ENCODE measurements at regions not wholly inside any gene's neighbourhood (a gene's known extent, or its start where the extent isn't known, plus 50 kb on each side); places are given as distances from the start of the nearest gene placed in this dataset.

GRCh38 chr11:15757048-15757698 lies 599.2 kb downstream of the SOX6 start (continued):
- no peak for TF ChIP-seq ZNF644 (CRISPR knock-in tag; IDR thresholded peaks at IDR 0.05; ENCODE audit: low read depth)
- TF ChIP-seq, protein P1, sequence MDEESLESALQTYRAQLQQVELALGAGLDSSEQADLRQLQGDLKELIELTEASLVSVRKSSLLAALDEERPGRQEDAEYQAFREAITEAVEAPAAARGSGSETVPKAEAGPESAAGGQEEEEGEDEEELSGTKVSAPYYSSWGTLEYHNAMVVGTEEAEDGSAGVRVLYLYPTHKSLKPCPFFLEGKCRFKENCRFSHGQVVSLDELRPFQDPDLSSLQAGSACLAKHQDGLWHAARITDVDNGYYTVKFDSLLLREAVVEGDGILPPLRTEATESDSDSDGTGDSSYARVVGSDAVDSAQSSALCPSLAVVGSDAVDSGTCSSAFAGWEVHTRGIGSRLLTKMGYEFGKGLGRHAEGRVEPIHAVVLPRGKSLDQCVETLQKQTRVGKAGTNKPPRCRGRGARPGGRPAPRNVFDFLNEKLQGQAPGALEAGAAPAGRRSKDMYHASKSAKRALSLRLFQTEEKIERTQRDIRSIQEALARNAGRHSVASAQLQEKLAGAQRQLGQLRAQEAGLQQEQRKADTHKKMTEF (CRISPR knock-in tag; IDR thresholded peaks at IDR 0.05) = no peak
- TF ChIP-seq ZNF263 (CRISPR knock-in tag; IDR thresholded peaks at IDR 0.05) = no peak
- TF ChIP-seq, protein P2, sequence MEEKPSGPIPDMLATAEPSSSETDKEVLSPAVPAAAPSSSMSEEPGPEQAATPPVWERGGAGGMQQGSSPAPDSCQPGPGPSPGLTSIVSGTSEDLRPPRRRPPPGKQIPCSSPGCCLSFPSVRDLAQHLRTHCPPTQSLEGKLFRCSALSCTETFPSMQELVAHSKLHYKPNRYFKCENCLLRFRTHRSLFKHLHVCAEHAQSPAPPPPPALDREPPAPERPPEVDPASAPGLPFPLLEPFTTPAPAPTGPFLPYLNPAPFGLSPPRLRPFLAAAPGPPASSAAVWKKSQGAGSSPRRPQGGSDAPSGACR (CRISPR knock-in tag; IDR thresholded peaks at IDR 0.05) = no peak
- TF ChIP-seq MBNL3 (CRISPR knock-in tag; conservative IDR thresholded peaks at IDR 0.05) = no peak
- TF ChIP-seq, protein P3, sequence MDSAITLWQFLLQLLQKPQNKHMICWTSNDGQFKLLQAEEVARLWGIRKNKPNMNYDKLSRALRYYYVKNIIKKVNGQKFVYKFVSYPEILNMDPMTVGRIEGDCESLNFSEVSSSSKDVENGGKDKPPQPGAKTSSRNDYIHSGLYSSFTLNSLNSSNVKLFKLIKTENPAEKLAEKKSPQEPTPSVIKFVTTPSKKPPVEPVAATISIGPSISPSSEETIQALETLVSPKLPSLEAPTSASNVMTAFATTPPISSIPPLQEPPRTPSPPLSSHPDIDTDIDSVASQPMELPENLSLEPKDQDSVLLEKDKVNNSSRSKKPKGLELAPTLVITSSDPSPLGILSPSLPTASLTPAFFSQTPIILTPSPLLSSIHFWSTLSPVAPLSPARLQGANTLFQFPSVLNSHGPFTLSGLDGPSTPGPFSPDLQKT (CRISPR knock-in tag; IDR thresholded peaks at IDR 0.05; ENCODE audit: borderline replicate concordance) = no peak
- TF ChIP-seq ZNF34 (CRISPR knock-in tag; IDR thresholded peaks at IDR 0.05; ENCODE audit: borderline replicate concordance) = no peak
- no peak for TF ChIP-seq KAT7 (CRISPR knock-in tag; IDR thresholded peaks at IDR 0.05; ENCODE audit: borderline replicate concordance)

DNA sequence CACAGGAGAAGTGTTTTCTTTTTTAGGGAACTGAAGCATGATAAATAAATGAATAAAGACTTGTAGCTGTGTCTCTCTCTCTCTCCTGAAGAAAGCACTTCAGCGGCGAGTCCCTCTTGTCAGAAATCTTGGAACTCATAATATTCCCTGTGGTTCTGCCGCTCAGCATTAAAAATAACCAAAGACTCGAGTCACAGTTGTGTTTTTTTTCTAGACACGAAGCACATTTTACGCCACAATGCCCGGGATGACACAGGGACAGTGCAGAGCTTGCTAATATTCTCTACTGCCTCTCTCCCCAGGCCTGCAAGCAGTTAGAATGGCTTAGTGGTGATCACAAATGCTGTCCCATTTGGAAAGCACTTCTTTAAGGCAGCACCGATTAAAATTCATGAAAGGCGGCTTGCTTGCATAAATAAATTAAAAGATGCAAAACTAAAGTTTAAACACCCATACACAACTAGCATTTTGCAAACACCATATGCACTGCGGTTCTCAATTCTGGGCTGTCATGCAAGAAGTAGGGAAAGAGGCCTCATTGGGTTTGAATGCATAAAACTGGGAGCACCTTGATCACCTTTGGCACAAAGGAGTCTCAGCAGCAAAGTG lies 597.4 kb downstream of the SOX6 start:
- Histone ChIP-seq H2AFZ (ENCODE audit: low read length) (no peak overlapping the region), H3K27me3 (ENCODE audit: control insufficient read depth in 1 of 2, insufficient read depth in 2 of 2, low read length in 2 of 2) (no peaks in the 10 kb centered on the region), H4K20me1 (ENCODE audit: insufficient read depth, low read length) (no peaks in the 10 kb centered on the region), H3K4me3 (replicated peaks in 1 of 3; ENCODE audit: insufficient read depth in 1 of 3, low read depth in 2 of 3, low read length in 3 of 3) (no peak overlapping the region), H3K36me3 (replicated peaks in 1 of 2; ENCODE audit: control insufficient read depth in 1 of 2, insufficient read depth in 2 of 2, low read length in 2 of 2) (no peaks in the 10 kb centered on the region), H3K9ac (ENCODE audit: insufficient read depth, low read depth, low read length) (no peak overlapping the region), H3K27ac (ENCODE audit: extremely low read length, insufficient read depth, low read length) (no peak overlapping the region), H3K4me1 (ENCODE audit: insufficient read depth, low read length) (no peaks in the 10 kb centered on the region), H3K79me2 (ENCODE audit: insufficient read depth, low read length) (no peaks in the 10 kb centered on the region), H3K4me2 (ENCODE audit: low read depth, low read length) (no peak overlapping the region), H3K9me3 (ENCODE audit: low read length) (no peaks in the 10 kb centered on the region)
- DNase-seq (ENCODE audit: low spot score) = no peak
- TF ChIP-seq FOXA3 (CRISPR knock-in tag; IDR thresholded peaks at IDR 0.05) = no peak
- TF ChIP-seq HOMEZ (CRISPR knock-in tag; IDR thresholded peaks at IDR 0.05; ENCODE audit: low read depth) = no peak
- TF ChIP-seq ZNF75D (CRISPR knock-in tag; IDR thresholded peaks at IDR 0.05; ENCODE audit: borderline replicate concordance) = no peak
- TF ChIP-seq, protein P4, sequence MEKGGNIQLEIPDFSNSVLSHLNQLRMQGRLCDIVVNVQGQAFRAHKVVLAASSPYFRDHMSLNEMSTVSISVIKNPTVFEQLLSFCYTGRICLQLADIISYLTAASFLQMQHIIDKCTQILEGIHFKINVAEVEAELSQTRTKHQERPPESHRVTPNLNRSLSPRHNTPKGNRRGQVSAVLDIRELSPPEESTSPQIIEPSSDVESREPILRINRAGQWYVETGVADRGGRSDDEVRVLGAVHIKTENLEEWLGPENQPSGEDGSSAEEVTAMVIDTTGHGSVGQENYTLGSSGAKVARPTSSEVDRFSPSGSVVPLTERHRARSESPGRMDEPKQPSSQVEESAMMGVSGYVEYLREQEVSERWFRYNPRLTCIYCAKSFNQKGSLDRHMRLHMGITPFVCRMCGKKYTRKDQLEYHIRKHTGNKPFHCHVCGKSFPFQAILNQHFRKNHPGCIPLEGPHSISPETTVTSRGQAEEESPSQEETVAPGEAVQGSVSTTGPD (CRISPR knock-in tag; IDR thresholded peaks at IDR 0.05) = no peak
- no peak for TF ChIP-seq ZNF709 (CRISPR knock-in tag; IDR thresholded peaks at IDR 0.05)
- no peak for TF ChIP-seq EED (CRISPR knock-in tag; IDR thresholded peaks at IDR 0.05)
- FAIRE-seq = no peak
- CTCF ChIA-PET (ENCODE audit: low intra/inter-chr PET ratio, low total read pairs) = no interaction called here
- POLR2A ChIA-PET = no interaction called here
- intact Hi-C loops (cut with micrococcal nuclease; ENCODE audit: unreplicated experiment) (no loop called here), in situ Hi-C loops (cut with HindIII; ENCODE audit: extremely low pct_ligation_motif_present, low pct_unique_long_range_greater_than_20kb) (no loop called here)
- 28% methylated on average over 10 of the region's 10 CpGs for WGBS (ENCODE audit: low lambda C conversion rate)
- no peak for ATAC-seq
- no TSS peak for BruUV-seq (replicated peaks)
